OCI-M2 (cell line): ENCODE measurements at regions not wholly inside any gene's neighbourhood (a gene's known extent, or its start where the extent isn't known, plus 50 kb on each side); places are given as distances from the start of the nearest gene placed in this dataset.

Experiments used
- DNase-seq: peaks from one replicate; lab custom pipeline; 2025; ENCODE audit not compliant: unreplicated experiment; lab: John Stamatoyannopoulos, UW

GRCh38 chr12:41936333-41936732 is 208.3 kb downstream of the GXYLT1 start:
- no peak for DNase-seq

DNA sequence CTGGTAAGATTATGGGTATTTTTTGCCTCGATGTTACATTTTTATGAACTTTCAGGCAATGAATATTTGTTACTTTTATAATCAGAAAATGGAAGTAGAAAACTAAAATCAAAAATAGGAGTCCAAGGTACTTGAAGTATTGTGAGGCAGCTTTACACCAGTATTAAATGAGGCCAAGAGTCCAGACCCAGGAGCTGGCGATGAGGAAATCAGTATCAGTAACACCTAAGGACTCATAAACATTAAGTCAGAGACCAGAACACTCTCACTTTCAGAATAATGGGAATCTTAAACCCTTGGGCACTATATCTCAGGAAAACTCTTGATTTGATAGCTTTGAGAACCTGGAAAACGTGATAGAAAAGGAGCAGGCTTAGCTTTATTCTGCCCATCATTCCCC is 208.8 kb downstream of the GXYLT1 start:
- DNase-seq = no peak

GRCh38 chr12:41932470-41932991 is 212.1 kb downstream of the GXYLT1 start:
- no peak for DNase-seq

DNA sequence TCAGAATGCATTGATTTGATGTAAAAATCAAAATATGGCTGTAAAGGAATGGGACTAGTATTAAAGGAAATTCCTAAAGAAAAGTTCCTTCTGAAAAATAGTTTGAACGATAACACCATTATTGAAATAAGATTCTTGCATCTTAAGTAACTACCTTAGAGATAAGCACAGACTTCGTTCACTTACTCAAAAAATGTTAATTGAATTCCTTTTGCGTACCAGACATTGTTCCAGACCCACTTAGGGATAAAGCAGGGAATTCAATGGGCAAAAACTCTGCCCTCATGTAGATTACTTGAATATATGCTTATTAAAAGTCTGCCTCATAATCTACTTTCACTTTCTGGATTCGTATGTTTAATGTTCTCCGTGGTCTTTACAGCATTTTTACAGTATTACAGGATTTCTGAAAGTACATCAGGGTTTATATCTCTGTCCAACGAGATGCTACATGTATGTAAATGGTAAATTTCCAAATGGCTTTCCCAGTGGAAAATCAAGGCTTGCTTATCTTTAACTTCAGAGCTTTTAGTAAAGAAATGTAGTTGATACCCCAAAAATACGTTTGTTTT is 213.7 kb downstream of the GXYLT1 start:
- no peak for DNase-seq

DNA sequence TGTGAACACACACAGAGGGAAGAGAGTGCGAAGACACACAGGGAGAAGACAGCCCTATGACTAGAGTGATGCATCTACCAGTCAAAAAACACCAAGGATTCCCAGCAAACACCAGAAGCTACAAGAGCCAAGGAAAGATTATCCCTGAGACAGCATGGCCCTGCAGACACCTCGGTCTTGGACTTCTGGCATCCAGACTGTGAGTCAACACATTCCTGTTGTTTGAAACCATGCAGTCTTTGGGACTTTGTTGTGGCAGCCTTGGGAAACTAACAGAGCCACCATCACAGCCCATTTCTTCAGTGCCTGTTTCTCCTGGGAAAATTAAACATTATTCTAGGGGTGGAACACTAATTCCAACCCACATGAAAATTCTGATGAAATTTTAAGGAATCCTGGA is 220.6 kb downstream of the GXYLT1 start:
- DNase-seq = no peak

DNA sequence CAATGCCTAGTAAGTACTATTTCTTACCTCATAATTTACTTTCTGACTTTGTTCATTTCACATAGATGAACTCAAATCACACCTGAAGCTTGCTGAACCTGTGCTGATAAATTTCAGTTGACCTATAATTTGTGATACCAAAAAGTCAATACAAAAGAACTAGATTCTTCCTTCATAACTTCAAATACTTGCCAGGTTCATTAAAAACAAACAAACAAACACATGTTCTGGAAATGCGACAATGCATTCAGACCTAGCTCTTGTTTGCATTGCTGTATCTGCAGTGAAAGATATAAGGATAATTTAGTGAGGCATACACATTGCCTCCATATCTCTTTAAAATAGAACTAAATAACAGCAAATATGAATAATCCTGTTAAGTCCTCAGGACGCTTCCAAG is 221.3 kb downstream of the GXYLT1 start:
- no peak for DNase-seq

DNA sequence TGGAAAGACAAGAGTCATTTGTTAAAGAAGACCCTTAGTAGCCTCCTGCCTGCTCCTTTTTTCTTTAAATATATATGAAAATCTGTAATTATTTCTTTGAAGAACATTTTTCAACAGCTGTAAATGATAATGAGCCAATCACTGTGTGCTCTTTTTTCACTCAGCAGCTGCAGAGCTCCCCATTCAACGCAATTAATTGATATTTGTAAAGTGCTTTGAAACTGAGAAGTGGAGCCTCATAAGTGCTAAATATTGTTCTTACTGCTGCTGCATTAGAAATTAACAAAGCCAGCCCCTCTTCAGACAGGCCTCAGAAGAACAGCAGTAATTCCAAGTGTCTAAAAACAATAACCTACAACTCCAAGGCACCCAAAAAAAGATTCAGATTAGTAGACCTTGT is 224.3 kb downstream of the GXYLT1 start:
- no peak for DNase-seq

GRCh38 chr12:41919526-41920261 is 225.0 kb downstream of the GXYLT1 start:
- DNase-seq = no peak

DNA sequence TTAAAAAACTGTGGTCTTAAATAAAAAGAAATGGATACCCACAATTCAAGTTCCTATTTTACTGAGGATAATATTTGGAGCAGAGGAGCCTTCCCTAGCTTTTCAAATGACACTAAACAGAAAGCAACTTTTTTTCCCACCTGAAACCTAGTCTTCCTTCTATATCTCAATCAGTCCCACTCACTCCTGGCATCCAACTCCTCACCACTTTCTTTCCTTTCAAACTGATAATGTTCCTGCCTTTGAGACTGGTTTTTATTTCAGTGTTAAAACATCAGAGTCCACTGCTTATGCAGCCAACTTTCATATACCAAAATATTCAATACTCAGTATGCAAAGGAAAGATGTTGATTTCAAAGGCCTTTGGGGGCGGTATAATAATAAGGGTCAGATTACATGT is 225.6 kb downstream of the GXYLT1 start:
- DNase-seq = no peak

DNA sequence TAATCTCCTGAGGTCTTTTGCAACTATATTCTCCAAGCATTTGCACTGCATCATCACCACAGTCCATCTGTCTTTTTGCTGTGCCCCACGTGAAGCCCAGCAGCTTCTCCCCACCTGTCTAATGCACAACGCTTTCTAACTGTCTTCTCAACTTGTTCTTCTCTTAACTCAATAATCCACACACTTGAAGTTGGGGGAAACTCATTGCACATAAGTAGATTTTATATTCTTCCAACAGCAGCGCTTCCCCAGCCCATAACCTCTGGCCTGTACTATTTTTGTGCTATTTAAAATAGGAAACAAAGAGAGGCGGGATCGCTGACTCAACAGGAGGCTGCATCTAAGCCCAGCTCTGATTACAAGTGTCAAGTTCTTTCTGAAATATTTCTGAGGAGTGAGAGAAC is 226.7 kb downstream of the GXYLT1 start:
- no peak for DNase-seq

DNA sequence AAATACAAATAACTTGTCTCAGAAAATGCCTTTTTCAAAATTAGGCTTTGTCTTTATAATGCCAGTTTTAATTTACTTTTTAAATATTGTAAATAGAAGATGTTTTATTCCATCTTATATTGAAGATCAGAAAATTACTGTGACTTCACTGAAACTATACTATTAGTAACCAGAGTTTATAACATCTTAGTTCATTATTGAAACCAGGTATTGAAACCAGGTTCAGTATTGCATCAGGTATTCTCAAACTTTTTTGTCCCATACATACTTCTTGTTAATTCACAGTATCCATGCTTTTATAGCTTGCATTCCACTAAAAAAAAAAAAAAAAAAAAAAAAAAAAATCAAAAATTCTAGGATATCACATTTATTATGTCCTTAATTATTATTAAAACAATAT is 227.5 kb downstream of the GXYLT1 start:
- no peak for DNase-seq

- no peak for DNase-seq
These were observed 233.9 kb downstream of the GXYLT1 start for GRCh38 chr12:41910578-41911320.

DNA sequence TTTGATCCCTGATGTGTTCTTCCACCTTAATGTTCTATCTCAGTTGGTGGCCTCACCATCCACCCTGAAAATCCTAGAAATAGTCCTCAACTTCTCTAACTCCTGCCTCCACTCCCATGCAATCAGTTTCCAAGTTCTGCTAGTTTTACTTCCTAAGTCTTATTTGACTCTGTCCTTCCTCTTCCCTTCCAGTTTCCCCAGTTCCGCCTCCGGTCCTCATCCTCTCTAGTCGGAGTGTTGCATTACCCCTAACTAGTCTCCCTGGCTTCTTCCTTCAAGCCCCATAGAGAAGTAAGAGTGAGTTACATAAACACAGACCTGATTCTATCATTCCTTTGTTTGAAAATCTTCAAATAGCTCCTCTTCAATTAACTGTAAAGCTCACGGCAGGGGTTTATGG is 236.5 kb downstream of the GXYLT1 start:
- DNase-seq = no peak

GRCh38 chr12:41907550-41907949 is 237.1 kb downstream of the GXYLT1 start:
- DNase-seq = no peak

DNA sequence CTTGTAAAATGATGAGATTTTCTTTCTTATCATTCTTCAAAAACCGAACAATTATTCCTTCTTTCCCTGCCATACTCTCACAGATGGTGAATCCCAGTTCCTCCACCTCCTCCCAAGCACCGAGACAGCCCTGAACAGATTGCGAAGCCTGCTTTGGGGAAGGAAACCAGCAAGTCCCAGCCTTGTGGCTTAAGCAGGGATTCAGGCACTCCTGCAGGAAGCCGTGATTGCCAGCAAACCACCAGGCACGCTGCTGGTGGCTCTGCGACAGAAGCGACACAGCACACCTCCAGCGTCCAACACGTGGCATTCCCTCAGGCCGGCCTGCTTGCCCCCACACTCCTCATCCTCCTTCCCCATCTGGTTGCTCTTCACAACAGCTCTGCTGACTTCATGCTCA is 237.7 kb downstream of the GXYLT1 start:
- DNase-seq = no peak

DNA sequence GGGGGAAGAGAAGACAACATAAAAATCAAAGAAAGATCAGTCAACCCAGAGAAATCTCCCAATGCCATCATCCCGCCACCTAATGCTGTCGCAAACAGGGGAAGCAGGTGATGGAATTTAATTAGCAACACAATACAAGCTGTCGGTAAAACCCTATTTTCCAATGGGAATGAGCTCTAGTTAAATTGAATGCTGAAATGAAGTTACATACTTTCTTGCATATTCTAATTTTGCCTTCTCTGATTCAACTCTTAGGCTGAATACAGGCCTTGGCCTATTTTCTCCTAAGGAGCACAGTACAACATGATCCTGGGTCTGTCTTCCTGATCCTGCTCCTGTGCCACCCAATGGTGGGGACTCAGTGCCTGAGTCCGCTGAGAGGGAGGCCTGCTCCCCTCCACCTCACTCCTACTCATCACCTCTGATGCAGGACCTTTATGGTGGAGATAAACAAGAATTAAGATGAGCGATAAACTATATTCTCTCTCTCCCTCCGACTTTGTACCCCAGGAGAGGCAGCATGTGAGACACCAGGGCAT is 238.8 kb downstream of the GXYLT1 start:
- DNase-seq = no peak

GRCh38 chr12:41905073-41905758 is 239.5 kb downstream of the GXYLT1 start:
- DNase-seq = no peak

GRCh38 chr12:41904041-41904440 is 240.6 kb downstream of the GXYLT1 start:
- DNase-seq = no peak

DNA sequence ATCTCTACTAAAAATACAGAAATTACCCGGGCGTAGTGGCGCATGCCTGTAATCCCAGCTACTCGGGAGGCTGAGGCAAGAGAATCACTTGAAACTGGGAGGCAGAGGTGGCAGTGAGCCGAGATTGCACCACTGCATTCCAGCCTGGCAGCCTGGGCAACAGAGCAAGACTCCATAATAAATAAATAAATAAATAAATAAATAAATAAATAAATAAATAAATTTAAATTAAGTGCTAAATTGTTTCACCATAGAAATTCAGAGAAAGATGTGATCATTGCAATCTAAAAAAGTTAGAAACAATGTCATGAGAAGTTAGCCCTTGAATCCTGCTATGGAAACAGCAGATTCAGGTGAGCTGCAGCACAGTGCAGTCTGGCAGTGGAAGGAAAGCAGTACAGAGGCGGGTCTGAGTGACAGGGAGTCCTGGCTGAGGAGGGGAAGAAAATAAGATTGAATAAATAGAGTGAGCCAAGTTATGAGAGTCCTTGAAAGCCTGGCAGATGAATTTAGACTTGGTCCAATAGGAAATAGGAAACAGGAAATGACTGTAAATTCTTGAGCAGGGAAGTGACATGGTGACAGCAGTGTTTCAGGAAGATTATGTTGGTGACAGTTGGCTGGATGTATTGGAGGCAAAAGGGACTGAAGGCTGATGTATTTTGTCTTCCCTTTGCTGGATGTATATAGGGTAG is 241.5 kb downstream of the GXYLT1 start:
- no peak for DNase-seq

DNA sequence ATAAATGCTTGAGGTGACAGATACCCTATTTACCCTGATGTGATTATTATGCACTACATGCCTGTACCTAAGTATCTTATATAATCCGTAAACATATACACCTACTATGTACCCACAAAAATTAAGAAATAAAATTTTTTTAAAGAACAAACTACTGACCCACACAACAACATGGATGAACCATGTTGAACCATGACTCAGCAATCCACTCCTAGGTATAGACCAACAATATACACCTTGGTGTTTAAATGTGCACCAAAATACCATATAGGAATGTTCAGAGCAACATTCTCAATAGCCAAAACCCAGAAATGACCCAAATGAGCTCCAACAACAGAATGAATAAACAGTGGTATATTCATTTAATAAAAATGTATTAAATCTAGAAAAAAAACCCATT is 245.1 kb downstream of the GXYLT1 start:
- no peak for DNase-seq

DNA sequence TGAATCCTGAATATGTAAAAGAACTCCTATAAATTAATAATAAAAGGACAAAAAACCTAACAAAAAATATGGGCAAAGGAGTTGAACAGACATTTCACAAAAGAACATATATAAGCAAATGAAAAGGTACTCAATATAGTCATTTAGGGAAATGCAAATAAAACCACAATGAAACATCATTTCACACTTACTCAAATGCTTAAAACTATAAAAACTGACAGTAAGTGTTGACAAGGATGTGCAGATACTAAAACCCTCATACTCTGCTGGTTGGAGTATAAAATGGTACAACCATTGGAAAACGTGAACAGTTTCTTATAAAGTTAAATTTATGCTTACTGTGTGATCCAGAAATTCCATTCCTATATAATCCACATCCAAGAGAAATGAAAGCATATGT is 247.1 kb downstream of the GXYLT1 start:
- DNase-seq = no peak
